KMS-11 (cell line): ENCODE measurements at regions not wholly inside any gene's neighbourhood (a gene's known extent, or its start where the extent isn't known, plus 50 kb on each side); places are given as distances from the start of the nearest gene placed in this dataset.

Experiments
- H2AFZ ChIP-seq: fragments of 200-600 bp; sonication (generic); 2 replicates; pipeline ENCODE4 v1.6.1; 2016; ENCODE audit warnings: antibody characterized with exemption, mixed run types, low read depth
- H3K27ac ChIP-seq: fragments of 200-600 bp; sonication (generic); 2 replicates; pipeline ENCODE4 v1.6.1; 2016; ENCODE audit warnings: mild to moderate bottlenecking, mixed run types
- H3K27me3 ChIP-seq: fragments of 200-600 bp; sonication (generic); 2 replicates; pipeline ENCODE4 v1.6.1; 2017; ENCODE audit warnings: mild to moderate bottlenecking, low read depth, mixed run types, moderate library complexity; ENCODE audit not compliant: insufficient read depth
- H3K36me3 ChIP-seq: fragments of 200-600 bp; sonication (generic); 2 replicates; pipeline ENCODE4 v1.6.1; 2017; ENCODE audit warnings: mild to moderate bottlenecking, mixed run types; ENCODE audit not compliant: insufficient read depth
- H3K4me1 ChIP-seq: fragments of 200-600 bp; sonication (generic); 2 replicates; pipeline ENCODE4 v1.6.1; 2016; ENCODE audit warnings: mild to moderate bottlenecking, low read depth, mixed run types; ENCODE audit not compliant: poor library complexity, severe bottlenecking
- H3K4me2 ChIP-seq: fragments of 200-600 bp; sonication (generic); 2 replicates; pipeline ENCODE4 v1.7.0; 2016; ENCODE audit warnings: mild to moderate bottlenecking, mixed run types
- H3K4me3 ChIP-seq: fragments of 200-600 bp; sonication (generic); IDR thresholded peaks from 2 replicates; pipeline ENCODE4 v1.6.1; 2017; ENCODE audit warnings: low read depth, low read length, mixed read lengths; ENCODE audit not compliant: insufficient read depth
- H3K79me2 ChIP-seq: fragments of 200-600 bp; sonication (generic); 2 replicates; pipeline ENCODE4 v1.6.1; 2016; ENCODE audit warnings: low read depth, mixed run types; ENCODE audit not compliant: insufficient read depth
- H3K9ac ChIP-seq: fragments of 200-600 bp; sonication (generic); 2 replicates; pipeline ENCODE4 v1.6.1; 2016; ENCODE audit warnings: mild to moderate bottlenecking, mixed run types
- H4K20me1 ChIP-seq: fragments of 200-600 bp; sonication (generic); 2 replicates; pipeline ENCODE4 v1.6.1; 2016; ENCODE audit warnings: mild to moderate bottlenecking, mixed run types; ENCODE audit not compliant: insufficient read depth
- TF ChIP-seq, protein P1 (sequence below): fragments of 200-600 bp; sonication (generic); conservative IDR thresholded peaks from 2 replicates; pipeline ENCODE4 v1.6.1; 2017; ENCODE audit warnings: low read depth, mild to moderate bottlenecking, antibody characterized with exemption, low read length, moderate library complexity, mixed read lengths

DNA sequence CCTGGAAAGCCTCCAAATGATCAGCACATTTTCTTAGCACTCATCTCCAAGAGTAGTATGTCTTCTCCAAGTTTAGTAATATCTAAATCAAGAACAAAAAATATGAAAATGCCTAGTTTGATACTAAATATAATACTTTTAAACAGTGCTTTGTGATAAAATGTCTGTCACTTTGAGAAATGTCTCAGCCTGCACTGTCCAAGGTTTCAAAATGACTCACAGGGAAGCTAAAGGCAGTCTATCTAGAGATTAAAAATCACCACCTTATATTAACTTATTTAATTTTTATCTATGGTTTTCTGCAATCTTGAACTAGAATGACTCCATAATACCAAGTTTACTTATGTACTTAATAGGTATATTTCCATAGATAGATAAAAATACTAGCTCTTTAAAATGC, 633.0 kb upstream of the C9orf72 start:
- Histone ChIP-seq H3K79me2 (no peaks in the 10 kb centered on the region), H2AFZ (no peak overlapping the region), H3K27me3 (no peaks in the 10 kb centered on the region), H4K20me1 (no peaks in the 10 kb centered on the region), H3K4me2 (peak overlapping the region; percentile 94), H3K4me3 (no peak overlapping the region), H3K27ac (no peak overlapping the region), H3K4me1 (peaks cover 51% of the 10 kb centered on the region), H3K36me3 (no peaks in the 10 kb centered on the region), H3K9ac (no peak overlapping the region)
- TF ChIP-seq, protein P1, sequence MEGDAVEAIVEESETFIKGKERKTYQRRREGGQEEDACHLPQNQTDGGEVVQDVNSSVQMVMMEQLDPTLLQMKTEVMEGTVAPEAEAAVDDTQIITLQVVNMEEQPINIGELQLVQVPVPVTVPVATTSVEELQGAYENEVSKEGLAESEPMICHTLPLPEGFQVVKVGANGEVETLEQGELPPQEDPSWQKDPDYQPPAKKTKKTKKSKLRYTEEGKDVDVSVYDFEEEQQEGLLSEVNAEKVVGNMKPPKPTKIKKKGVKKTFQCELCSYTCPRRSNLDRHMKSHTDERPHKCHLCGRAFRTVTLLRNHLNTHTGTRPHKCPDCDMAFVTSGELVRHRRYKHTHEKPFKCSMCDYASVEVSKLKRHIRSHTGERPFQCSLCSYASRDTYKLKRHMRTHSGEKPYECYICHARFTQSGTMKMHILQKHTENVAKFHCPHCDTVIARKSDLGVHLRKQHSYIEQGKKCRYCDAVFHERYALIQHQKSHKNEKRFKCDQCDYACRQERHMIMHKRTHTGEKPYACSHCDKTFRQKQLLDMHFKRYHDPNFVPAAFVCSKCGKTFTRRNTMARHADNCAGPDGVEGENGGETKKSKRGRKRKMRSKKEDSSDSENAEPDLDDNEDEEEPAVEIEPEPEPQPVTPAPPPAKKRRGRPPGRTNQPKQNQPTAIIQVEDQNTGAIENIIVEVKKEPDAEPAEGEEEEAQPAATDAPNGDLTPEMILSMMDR = no peak

DNA sequence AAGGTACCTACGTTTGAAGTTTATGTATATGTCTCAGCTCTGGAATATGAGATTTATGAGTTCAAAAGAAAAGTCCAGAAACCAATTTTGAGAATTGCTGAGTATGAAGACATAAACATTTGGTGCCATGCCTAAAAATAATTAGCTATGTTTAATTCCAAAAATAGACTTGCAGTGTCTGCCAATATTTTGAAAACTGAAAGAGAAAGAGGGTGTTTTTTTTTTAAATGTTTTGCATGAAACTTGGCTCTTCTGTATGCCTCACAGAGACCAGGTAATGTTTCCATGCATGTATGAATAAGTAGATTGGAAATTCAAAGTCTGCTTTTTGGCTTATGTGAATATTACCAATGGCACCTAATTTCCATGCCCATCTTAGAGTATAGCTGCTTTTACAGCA, 634.4 kb upstream of the C9orf72 start:
- Histone ChIP-seq H4K20me1 (no peaks in the 10 kb centered on the region), H3K36me3 (no peaks in the 10 kb centered on the region), H3K9ac (peak overlapping the region; percentile 6; the same call in 1 of the 2 replicates), H3K27me3 (no peaks in the 10 kb centered on the region), H3K79me2 (no peaks in the 10 kb centered on the region), H3K4me2 (peak overlapping the region; percentile 94), H2AFZ (peak overlapping the region; percentile 30; the same call in 1 of the 2 replicates), H3K4me1 (peaks cover 60% of the 10 kb centered on the region), H3K27ac (peak overlapping the region; percentile 53), H3K4me3 (no peak overlapping the region)
- TF ChIP-seq, protein P1 = no peak

DNA sequence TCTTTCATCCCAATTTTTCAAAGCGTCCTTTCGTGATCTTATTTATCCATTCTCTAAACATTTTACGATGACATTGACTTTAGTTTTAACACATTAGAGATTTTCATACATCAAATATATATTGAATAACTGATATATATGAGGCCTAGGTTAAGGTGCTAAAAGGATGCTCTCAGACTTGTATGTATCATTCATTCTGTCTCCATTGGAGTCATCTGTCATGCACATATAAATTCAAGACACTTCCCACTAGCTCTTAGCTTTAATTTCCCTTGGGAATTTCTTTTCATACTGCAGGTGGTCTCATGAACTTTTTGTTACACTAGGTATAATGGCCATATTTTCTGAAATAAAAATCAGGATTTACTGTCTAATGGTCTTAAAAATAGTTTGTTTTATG, 635.8 kb upstream of the C9orf72 start:
- H3K36me3 ChIP-seq = no peaks in the 10 kb centered on the region
- TF ChIP-seq, protein P1 = no peak
- H3K4me3 ChIP-seq = no peak overlapping the region
- peak overlapping the region; percentile 30; the same call in 1 of the 2 replicates for H2AFZ ChIP-seq
- H4K20me1 ChIP-seq = no peaks in the 10 kb centered on the region
- no peak overlapping the region for H3K27ac ChIP-seq
- H3K79me2 ChIP-seq = no peaks in the 10 kb centered on the region
- H3K4me2 ChIP-seq = no peak overlapping the region
- H3K4me1 ChIP-seq = peaks cover 74% of the 10 kb centered on the region
- no peaks in the 10 kb centered on the region for H3K27me3 ChIP-seq
- H3K9ac ChIP-seq = no peak overlapping the region

DNA sequence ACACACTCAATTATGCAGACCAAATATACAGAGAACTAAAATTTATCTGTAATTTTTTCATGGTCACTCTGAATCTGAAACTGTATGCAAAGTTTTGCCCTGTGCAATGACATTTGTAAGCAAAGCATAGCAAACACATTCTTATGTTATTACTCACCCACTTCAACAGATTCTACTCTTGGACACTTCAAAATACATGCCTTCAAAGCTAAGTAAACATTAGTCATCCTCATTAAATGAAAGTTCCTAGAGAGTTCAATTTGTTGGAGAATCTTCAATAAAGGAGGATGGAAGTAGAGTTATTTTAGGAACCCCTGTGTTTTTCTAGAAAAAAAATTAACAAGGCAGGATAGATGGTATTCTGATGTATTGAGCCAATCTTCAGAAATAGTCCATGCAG, 639.7 kb upstream of the C9orf72 start:
- Histone ChIP-seq H3K27me3 (no peaks in the 10 kb centered on the region), H3K79me2 (no peaks in the 10 kb centered on the region), H4K20me1 (no peaks in the 10 kb centered on the region), H2AFZ (0 out of 2 replicates have a peak overlapping the region, but pooled peaks have one; percentile 16), H3K9ac (no peak overlapping the region), H3K4me3 (no peak overlapping the region), H3K4me2 (peak overlapping the region; percentile 46), H3K27ac (no peak overlapping the region), H3K4me1 (peaks cover 50% of the 10 kb centered on the region), H3K36me3 (no peaks in the 10 kb centered on the region)
- TF ChIP-seq, protein P1 = no peak
